ENCODE measurements at regions not wholly inside any gene's neighbourhood (a gene's known extent, or its start where the extent isn't known, plus 50 kb on each side); places are given as distances from the start of the nearest gene placed in this dataset.

DNA sequence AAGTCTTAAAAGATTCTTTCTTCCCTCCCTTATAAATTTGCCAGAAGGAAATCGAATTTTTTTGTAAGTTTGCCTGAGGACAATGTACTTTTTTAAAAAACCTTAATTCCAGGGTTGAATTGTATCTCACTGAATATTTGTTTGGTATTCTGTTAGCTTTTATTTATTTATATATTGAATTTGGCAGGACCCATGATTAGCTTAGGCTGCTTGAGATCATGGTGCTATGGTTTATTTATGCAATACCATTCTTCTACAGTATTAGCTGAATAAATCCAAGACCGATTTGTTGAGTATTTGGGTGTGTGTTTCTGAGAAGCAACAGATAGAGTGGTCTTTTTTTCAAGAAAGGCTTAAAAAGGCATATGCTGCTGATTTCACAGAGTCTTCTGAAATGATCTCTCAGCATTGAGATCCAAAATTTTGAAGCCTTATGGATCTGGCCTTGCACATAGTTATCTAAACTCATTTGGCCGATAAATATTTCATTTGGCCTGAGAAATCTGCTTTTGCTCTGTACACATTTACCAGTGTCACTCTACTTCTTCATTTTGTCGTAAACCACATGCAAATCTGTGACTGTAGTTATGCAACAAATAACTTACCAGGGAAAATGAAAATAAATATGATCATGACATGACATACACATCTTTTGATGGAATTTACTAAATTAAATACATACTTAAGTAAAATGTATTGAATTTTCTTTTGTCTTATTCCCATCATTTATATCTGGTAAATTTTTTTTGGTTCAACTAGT is 265.8 kb upstream of the FLRT2 start:
- no peak for DNase-seq (ENCODE audit: low read depth)
- H3K4me3 ChIP-seq (ENCODE audit: low read depth, low read length): no peak overlapping the region
- no peak for TF ChIP-seq MYC (IDR thresholded peaks at IDR 0.05; ENCODE audit: low read depth, low read length)
- TF ChIP-seq, protein P1, sequence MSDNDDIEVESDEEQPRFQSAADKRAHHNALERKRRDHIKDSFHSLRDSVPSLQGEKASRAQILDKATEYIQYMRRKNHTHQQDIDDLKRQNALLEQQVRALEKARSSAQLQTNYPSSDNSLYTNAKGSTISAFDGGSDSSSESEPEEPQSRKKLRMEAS (IDR thresholded peaks at IDR 0.05; ENCODE audit: low read depth, low read length): no peak
- TF ChIP-seq, protein P2, sequence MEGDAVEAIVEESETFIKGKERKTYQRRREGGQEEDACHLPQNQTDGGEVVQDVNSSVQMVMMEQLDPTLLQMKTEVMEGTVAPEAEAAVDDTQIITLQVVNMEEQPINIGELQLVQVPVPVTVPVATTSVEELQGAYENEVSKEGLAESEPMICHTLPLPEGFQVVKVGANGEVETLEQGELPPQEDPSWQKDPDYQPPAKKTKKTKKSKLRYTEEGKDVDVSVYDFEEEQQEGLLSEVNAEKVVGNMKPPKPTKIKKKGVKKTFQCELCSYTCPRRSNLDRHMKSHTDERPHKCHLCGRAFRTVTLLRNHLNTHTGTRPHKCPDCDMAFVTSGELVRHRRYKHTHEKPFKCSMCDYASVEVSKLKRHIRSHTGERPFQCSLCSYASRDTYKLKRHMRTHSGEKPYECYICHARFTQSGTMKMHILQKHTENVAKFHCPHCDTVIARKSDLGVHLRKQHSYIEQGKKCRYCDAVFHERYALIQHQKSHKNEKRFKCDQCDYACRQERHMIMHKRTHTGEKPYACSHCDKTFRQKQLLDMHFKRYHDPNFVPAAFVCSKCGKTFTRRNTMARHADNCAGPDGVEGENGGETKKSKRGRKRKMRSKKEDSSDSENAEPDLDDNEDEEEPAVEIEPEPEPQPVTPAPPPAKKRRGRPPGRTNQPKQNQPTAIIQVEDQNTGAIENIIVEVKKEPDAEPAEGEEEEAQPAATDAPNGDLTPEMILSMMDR (IDR thresholded peaks at IDR 0.05; ENCODE audit: low read depth, low read length): no peak
- no peak for TF ChIP-seq POLR2A (IDR thresholded peaks at IDR 0.05; ENCODE audit: extremely low read depth, insufficient read length)

DNA sequence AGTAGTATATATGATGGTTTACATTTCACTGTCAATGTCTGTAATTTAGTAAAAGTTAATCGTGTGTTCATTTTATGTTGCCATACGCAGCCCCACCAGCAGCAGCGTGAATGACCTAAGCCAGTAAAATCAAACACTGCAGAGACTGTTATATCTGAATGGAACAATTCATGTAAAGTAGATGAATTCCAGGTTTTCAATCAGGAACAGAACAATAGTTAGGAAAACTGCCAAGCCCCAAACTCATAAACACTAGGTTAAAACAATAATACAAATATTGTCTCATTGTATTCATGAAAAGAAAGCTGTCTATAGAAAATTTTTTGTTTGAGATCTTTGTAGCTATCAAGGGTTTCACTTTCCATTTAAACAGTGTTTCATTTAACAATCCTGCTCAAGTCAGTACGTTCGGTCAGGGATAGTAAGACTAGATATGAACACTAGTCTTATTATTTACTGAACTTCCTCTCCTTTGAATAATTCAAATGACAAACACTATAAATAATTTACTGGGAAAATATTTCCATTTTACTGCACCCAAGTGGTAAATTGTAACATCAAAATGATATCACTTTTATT is 256.8 kb upstream of the FLRT2 start:
- H3K4me3 ChIP-seq (ENCODE audit: low read depth, low read length): no peak overlapping the region
- TF ChIP-seq MYC (IDR thresholded peaks at IDR 0.05; ENCODE audit: low read depth, low read length) (no peak), POLR2A (IDR thresholded peaks at IDR 0.05; ENCODE audit: extremely low read depth, insufficient read length) (no peak)
- TF ChIP-seq, protein P2 (IDR thresholded peaks at IDR 0.05; ENCODE audit: low read depth, low read length): no peak
- TF ChIP-seq, protein P1 (IDR thresholded peaks at IDR 0.05; ENCODE audit: low read depth, low read length): no peak
- no peak for DNase-seq (ENCODE audit: low read depth)

DNA sequence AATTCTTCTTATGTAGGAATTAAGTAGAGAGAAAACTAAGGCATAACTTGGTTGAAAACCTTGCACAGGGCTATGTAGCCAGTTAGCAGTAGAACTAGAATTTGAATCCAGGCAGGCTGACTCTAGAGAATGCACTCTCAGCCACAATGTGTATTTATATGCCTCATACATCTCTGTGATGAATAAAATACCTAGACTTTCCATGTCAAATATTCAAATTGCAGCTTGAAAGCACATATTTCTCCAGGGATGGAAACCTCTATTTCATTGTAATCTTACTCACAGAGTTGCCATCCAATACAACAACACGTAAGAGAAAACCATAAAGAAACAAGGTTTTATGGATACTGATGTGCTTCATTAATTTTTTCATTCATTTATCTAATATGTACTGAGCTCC is 256.0 kb upstream of the FLRT2 start:
- TF ChIP-seq MYC (IDR thresholded peaks at IDR 0.05; ENCODE audit: low read depth, low read length) (no peak), POLR2A (IDR thresholded peaks at IDR 0.05; ENCODE audit: extremely low read depth, insufficient read length) (no peak)
- TF ChIP-seq, protein P2 (IDR thresholded peaks at IDR 0.05; ENCODE audit: low read depth, low read length): no peak
- TF ChIP-seq, protein P1 (IDR thresholded peaks at IDR 0.05; ENCODE audit: low read depth, low read length): no peak
- DNase-seq (ENCODE audit: low read depth): no peak
- no peak overlapping the region for H3K4me3 ChIP-seq (ENCODE audit: low read depth, low read length)

DNA sequence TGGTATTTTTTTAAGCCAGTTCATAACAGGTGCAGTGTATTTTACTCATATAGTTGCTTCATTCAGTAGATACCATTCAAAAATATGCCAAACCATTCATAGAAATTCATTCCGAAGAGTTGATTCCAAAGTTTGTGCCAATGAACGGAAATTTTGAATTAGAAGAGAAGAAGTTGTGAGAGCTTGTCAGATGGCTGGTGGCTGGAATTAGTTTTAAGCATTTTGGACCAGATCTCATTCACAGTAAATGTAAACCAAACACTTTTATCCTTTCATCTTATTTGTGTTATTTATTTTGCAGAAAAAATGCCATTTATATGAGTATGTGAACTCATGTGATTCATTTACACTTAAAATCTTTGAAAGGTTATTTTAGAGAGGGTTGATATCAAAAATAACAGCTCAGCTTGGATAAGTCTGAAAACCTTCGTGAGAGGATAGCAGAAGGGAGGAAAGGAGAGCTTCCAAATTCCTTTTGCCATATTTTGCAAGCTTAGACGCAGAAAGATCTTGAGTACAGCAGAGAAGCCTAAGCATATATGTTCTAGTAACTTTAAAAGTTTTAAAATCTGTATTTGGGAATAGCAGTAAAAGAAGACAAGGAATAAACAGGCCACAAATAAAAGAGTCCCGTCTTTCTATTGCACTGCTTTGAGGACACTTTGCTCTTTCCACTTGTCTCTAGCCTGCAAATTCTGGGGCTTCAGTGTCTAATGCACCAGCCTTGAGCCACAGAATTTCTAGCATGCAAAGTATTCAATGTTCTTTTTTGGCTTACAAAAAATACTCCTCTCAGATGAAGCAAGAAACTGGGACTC is 253.6 kb upstream of the FLRT2 start:
- no peak overlapping the region for H3K4me3 ChIP-seq (ENCODE audit: low read depth, low read length)
- no peak for DNase-seq (ENCODE audit: low read depth)
- TF ChIP-seq, protein P2 (IDR thresholded peaks at IDR 0.05; ENCODE audit: low read depth, low read length): no peak
- TF ChIP-seq MYC (IDR thresholded peaks at IDR 0.05; ENCODE audit: low read depth, low read length) (no peak), POLR2A (IDR thresholded peaks at IDR 0.05; ENCODE audit: extremely low read depth, insufficient read length) (no peak)
- TF ChIP-seq, protein P1 (IDR thresholded peaks at IDR 0.05; ENCODE audit: low read depth, low read length): no peak

DNA sequence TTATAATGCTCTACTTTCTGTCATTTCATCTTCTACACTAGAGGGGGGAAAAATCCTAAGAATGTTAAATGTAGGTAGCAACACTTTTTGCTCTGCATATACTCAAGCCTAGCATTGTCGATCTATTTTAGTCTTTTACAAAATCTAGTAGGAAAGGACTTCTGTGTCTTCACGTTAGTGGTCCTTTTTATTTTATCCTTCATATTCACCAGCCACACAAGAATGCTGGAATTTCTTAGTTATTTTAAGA is 253.0 kb upstream of the FLRT2 start:
- TF ChIP-seq POLR2A (IDR thresholded peaks at IDR 0.05; ENCODE audit: extremely low read depth, insufficient read length) (no peak), MYC (IDR thresholded peaks at IDR 0.05; ENCODE audit: low read depth, low read length) (no peak)
- TF ChIP-seq, protein P2 (IDR thresholded peaks at IDR 0.05; ENCODE audit: low read depth, low read length): no peak
- TF ChIP-seq, protein P1 (IDR thresholded peaks at IDR 0.05; ENCODE audit: low read depth, low read length): no peak
- no peak overlapping the region for H3K4me3 ChIP-seq (ENCODE audit: low read depth, low read length)
- no peak for DNase-seq (ENCODE audit: low read depth)

Measured in NB4 (cell line).